GM12878 (cell line): ENCODE measurements at regions not wholly inside any gene's neighbourhood (a gene's known extent, or its start where the extent isn't known, plus 50 kb on each side); places are given as distances from the start of the nearest gene placed in this dataset.

Experiments used
- BRCA1 ChIP-seq: IDR thresholded peaks from 2 replicates; pipeline ENCODE4 v1.6.1; 2011; ENCODE audit warnings: low read depth, low read length, improper control_type of control experiment
- ZNF24 ChIP-seq: fragments of 450-650 bp; IDR thresholded peaks from 2 replicates; pipeline ENCODE4 v1.6.1; 2017; ENCODE audit warnings: antibody characterized with exemption, mild to moderate bottlenecking

DNA sequence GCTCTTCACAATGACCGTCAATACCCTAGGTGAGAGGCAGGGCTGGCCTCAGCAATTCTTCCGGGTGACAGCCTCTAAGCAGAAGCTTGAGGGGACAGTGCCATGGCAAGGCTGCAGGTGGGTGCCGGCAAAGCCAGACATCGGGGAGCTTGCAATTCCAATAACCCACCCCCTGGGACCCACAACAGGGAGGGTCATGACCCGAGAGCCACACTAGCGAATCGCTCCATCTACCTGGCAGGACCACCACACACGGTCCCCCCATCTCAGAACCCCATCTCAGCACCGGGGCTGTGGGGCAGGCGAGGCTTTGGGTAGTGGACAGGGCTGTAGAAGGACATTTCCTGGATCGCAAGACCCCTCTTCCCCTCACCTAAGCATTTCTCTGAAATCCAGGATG lies 177.2 kb downstream of the ACKR3 start:
- TF ChIP-seq ZNF24 (no peak), BRCA1 (no peak)
